22Rv1 (cell line): ENCODE measurements at regions not wholly inside any gene's neighbourhood (a gene's known extent, or its start where the extent isn't known, plus 50 kb on each side); places are given as distances from the start of the nearest gene placed in this dataset.

Source experiments
- H3K27ac ChIP-seq: fragments of 450-650 bp; 2 replicates; pipeline ENCODE4 v1.5.1; 2017
- ZFX ChIP-seq: fragments of 450-650 bp; IDR thresholded peaks from 2 replicates; pipeline ENCODE4 v1.6.1; 2017; ENCODE audit warnings: antibody characterized with exemption, borderline replicate concordance
- TF ChIP-seq, protein P1 (sequence below): fragments of 450-650 bp; IDR thresholded peaks from 2 replicates; pipeline ENCODE4 v1.5.1; 2017; ENCODE audit warnings: mild to moderate bottlenecking

DNA sequence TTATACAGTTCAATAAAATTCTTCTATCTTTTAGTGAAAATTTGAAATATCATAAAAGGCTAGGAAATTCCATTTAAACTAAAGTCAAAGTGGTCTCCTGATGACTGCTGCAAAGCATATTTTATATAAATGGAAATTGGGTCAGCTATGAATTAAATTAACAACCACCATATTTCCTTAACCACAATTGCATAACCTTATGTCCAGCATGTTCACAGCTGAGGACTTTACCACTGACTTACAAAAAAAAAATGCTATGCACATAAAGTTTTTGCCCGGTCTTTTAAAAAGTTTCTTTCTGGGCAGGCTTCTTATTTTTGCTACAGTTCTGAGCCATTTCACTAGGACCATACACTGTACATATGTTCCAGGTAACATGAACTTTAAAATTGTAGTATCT, 208.6 kb upstream of the RGMB start:
- H3K27ac ChIP-seq, result no peak overlapping the region
- no peak for TF ChIP-seq ZFX
- TF ChIP-seq, protein P1, sequence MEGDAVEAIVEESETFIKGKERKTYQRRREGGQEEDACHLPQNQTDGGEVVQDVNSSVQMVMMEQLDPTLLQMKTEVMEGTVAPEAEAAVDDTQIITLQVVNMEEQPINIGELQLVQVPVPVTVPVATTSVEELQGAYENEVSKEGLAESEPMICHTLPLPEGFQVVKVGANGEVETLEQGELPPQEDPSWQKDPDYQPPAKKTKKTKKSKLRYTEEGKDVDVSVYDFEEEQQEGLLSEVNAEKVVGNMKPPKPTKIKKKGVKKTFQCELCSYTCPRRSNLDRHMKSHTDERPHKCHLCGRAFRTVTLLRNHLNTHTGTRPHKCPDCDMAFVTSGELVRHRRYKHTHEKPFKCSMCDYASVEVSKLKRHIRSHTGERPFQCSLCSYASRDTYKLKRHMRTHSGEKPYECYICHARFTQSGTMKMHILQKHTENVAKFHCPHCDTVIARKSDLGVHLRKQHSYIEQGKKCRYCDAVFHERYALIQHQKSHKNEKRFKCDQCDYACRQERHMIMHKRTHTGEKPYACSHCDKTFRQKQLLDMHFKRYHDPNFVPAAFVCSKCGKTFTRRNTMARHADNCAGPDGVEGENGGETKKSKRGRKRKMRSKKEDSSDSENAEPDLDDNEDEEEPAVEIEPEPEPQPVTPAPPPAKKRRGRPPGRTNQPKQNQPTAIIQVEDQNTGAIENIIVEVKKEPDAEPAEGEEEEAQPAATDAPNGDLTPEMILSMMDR, result no peak

DNA sequence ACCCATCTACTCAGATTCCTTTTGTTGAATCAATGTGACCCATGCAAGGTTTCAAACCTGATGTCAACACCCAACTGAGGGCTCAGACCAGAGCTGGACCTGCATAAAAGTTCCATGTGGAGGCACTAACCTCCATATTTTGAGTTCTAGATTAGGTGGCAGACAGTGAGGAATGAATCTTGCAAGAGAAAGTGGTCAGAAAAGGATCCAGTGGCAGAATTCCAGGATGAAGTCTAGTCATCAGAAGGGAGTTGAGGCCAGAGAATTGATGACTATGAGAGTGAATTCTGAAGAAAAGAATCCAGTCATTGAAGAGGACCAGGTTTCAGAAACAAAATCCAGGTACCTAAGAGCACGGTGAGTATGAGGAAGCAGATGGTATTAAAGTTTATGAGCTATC, 205.1 kb upstream of the RGMB start:
- no peak for TF ChIP-seq ZFX
- TF ChIP-seq, protein P1, result no peak
- no peak overlapping the region for H3K27ac ChIP-seq

DNA sequence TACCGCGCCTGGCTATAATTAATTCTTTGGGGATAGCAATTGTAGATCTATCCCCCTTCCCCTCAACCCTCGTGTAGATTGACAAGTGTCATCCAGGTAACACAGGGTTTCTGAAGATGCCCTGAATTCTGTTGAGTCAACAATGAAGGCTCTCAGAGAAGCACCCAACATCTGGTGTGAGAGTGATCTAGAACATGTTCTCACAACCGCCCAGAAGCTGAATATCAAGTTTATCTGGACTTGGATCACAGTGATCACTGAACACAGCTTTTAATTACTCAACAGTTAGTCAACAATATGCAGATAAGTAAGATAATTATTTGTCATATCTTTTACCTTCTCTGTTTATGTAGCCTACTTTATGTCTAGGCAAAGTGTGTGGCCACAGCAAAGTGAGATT, 204.2 kb upstream of the RGMB start:
- TF ChIP-seq ZFX, result no peak
- TF ChIP-seq, protein P1, result no peak
- H3K27ac ChIP-seq, result no peak overlapping the region

- TF ChIP-seq ZFX, result no peak
- TF ChIP-seq, protein P1, result no peak
- no peak overlapping the region for H3K27ac ChIP-seq
These were observed 203.5 kb upstream of the RGMB start for GRCh38 chr5:98570010-98570409.

DNA sequence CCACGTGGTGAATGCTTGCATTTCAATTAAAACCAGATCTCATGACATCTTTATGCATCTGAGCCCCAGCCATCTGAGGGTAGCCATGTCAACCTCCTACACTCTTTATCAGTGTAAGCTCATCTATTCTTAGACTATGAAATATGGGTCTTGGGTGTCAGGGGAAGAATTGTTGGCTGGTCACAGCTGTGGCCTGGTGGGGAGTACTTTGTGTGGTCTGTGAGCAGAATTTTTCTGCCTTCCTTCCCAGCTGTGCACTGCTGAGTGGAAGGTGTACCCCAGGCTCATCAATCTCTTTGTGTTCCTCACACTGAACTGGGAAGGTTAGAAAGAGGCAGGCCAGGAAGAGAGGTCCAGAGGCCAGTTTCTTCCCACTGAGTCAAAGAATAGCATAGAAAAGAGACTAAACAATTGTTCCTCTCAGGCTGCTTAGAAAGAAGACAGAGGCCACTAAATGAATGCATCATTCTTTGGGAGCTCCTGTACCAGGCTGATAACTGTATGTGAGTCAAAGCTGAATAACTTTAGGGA, 202.7 kb upstream of the RGMB start:
- H3K27ac ChIP-seq, result no peak overlapping the region
- TF ChIP-seq, protein P1, result no peak
- TF ChIP-seq ZFX, result no peak

DNA sequence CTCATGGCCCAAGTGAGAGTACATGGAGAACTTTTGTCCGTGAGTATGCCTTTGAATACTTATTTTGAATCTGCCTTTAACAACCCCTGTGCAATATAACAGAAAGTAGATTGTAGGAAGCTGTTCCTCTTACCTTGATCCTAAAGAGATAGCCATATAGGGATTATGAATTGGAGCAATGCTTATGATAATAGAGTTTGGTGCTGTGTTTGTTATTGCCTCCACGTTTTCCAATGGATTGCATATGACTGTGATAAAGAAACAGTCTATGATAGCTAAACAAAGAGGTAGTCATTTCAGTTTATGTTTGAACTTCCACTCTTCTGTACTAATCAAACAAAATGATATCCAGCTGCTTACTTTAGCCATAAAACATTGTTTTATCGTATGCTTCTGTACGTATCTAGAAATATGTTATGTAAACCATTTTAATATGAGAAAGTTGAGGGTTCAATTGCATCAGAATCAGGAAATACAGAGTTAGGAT, 199.6 kb upstream of the RGMB start:
- no peak for TF ChIP-seq ZFX
- TF ChIP-seq, protein P1, result no peak
- H3K27ac ChIP-seq, result no peak overlapping the region

DNA sequence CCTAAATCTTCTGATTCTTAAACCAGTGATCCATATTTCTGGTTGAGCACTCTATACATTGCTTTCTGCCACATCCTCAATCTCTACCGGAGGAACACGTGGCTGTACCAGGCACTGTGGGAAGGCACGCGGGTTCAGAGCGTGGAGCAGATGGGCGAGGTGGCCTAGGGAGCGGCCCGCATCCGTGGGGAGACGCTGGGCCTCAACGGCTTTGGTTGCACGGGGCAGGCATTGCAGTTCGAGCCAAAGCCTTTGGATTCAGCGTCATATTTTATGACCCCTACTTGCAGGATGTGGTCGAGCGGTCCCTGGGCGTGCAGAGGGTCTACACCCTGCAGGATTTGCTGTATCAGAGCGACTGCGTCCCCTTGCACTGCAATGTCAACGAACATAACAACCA, 197.2 kb upstream of the RGMB start:
- no peak for TF ChIP-seq ZFX
- TF ChIP-seq, protein P1, result no peak

More for the DNA sequence above, 197.2 kb upstream of the RGMB start:
- H3K27ac ChIP-seq, result no peak overlapping the region
